ENCODE measurements at regions not wholly inside any gene's neighbourhood (a gene's known extent, or its start where the extent isn't known, plus 50 kb on each side); places are given as distances from the start of the nearest gene placed in this dataset.

DNA sequence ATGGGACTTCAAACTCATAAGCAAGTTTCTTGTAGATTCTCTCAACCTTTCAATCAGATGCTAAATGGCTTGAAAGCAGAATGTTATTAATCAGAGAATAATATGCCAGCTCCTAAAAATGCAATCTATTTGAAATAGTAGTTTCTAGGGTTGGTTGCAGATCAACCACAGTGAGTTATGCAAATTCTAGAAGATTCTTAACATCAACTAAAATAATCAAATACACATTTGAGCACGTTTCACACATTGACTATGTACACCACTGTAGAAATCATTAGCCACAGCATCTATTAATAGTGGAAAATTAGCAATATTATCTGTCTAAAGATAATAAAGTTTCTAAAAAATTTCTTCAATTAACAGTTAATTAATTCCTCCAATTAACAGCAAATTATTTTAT is 141.9 kb upstream of the GJE1 start:
- no peak for TF ChIP-seq POLR2A (IDR thresholded peaks at IDR 0.05)
- TF ChIP-seq, protein P1, sequence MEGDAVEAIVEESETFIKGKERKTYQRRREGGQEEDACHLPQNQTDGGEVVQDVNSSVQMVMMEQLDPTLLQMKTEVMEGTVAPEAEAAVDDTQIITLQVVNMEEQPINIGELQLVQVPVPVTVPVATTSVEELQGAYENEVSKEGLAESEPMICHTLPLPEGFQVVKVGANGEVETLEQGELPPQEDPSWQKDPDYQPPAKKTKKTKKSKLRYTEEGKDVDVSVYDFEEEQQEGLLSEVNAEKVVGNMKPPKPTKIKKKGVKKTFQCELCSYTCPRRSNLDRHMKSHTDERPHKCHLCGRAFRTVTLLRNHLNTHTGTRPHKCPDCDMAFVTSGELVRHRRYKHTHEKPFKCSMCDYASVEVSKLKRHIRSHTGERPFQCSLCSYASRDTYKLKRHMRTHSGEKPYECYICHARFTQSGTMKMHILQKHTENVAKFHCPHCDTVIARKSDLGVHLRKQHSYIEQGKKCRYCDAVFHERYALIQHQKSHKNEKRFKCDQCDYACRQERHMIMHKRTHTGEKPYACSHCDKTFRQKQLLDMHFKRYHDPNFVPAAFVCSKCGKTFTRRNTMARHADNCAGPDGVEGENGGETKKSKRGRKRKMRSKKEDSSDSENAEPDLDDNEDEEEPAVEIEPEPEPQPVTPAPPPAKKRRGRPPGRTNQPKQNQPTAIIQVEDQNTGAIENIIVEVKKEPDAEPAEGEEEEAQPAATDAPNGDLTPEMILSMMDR (IDR thresholded peaks at IDR 0.05), result no peak
